OCI-LY1 (cell line): ENCODE measurements at regions not wholly inside any gene's neighbourhood (a gene's known extent, or its start where the extent isn't known, plus 50 kb on each side); places are given as distances from the start of the nearest gene placed in this dataset.

Source experiments
- H2AFZ ChIP-seq: fragments of 200-600 bp; sonication (generic), shearing (Covaris generic); 2 replicates; pipeline ENCODE4 v1.6.0; 2014; ENCODE audit warnings: antibody characterized with exemption, mild to moderate bottlenecking, low read length
- H3F3A ChIP-seq: fragments of 200-600 bp; sonication (generic), shearing (Covaris generic); 2 replicates; pipeline ENCODE4 v1.6.0; 2014; ENCODE audit warnings: mild to moderate bottlenecking, antibody characterized with exemption, low read length, moderate library complexity; ENCODE audit not compliant: insufficient read depth
- H3K27ac ChIP-seq: fragments of 200-600 bp; sonication (generic); 2 replicates; pipeline ENCODE4 v1.5.1; 2014; ENCODE audit warnings: low read length, mixed run types, mild to moderate bottlenecking, low read depth; ENCODE audit not compliant: poor library complexity, severe bottlenecking
- H3K27me3 ChIP-seq: fragments of 200-600 bp; sonication (generic); 2 replicates; pipeline ENCODE4 v1.6.0; 2014; ENCODE audit warnings: antibody characterized with exemption, mild to moderate bottlenecking, low read length, moderate library complexity; ENCODE audit not compliant: insufficient read depth
- H3K36me3 ChIP-seq: fragments of 200-600 bp; sonication (generic); 2 replicates; pipeline ENCODE4 v1.6.1; 2014; ENCODE audit warnings: mild to moderate bottlenecking, antibody characterized with exemption, low read length, moderate library complexity, mixed read lengths; ENCODE audit not compliant: insufficient read depth
- H3K4me1 ChIP-seq: fragments of 200-600 bp; sonication (generic); 2 replicates; pipeline ENCODE4 v1.5.1; 2014; ENCODE audit warnings: mild to moderate bottlenecking, low read length, moderate library complexity; ENCODE audit not compliant: insufficient read depth, severe bottlenecking
- H3K4me2 ChIP-seq: fragments of 200-600 bp; sonication (generic), shearing (Covaris generic); 2 replicates; pipeline ENCODE4 v1.6.1; 2014; ENCODE audit warnings: low read length
- H3K4me3 ChIP-seq: fragments of 200-600 bp; sonication (generic); 2 replicates; pipeline ENCODE4 v1.5.1; 2014; ENCODE audit warnings: low read length, low read depth, mild to moderate bottlenecking, mixed read lengths; ENCODE audit not compliant: poor library complexity, severe bottlenecking
- H3K79me2 ChIP-seq: fragments of 200-600 bp; shearing (Covaris generic); 2 replicates; pipeline ENCODE4 v1.6.1; 2016; ENCODE audit warnings: mixed run types, low read length, mixed read lengths; ENCODE audit not compliant: insufficient read depth
- H3K9ac ChIP-seq: fragments of 200-600 bp; sonication (generic), shearing (Covaris generic); 2 replicates; pipeline ENCODE4 v1.6.1; 2014; ENCODE audit warnings: mild to moderate bottlenecking, low read length, mixed read lengths
- H3K9me2 ChIP-seq: fragments of 200-600 bp; sonication (generic), shearing (Covaris generic); 2 replicates; pipeline ENCODE4 v1.6.1; 2014; ENCODE audit warnings: low read depth, mild to moderate bottlenecking, low read length, mixed read lengths
- H3K9me3 ChIP-seq: fragments of 200-600 bp; shearing (Covaris generic); 2 replicates; pipeline ENCODE4 v1.6.1; 2014; ENCODE audit warnings: low read length, mixed read lengths
- H4K20me1 ChIP-seq: fragments of 200-600 bp; sonication (generic), shearing (Covaris generic); 2 replicates; pipeline ENCODE4 v1.6.0; 2016; ENCODE audit warnings: mild to moderate bottlenecking, low read length; ENCODE audit not compliant: insufficient read depth
- EZH2 ChIP-seq: fragments of 200-600 bp; sonication (generic), shearing (Covaris generic); IDR thresholded peaks from 2 replicates; pipeline ENCODE4 v1.8.0; 2017; ENCODE audit warnings: borderline replicate concordance, mixed run types, mild to moderate bottlenecking, antibody characterized with exemption, low read length, moderate library complexity, mixed read lengths
- TF ChIP-seq, protein P1 (sequence below): fragments of 200-600 bp; sonication (generic), shearing (Covaris generic); IDR thresholded peaks from 2 replicates; pipeline ENCODE4 v1.5.1; 2017; ENCODE audit warnings: mild to moderate bottlenecking, antibody characterized with exemption, low read length, moderate library complexity, mixed read lengths

GRCh38 chr14:42869681-42870080, 1263.0 kb downstream of the LRFN5 start:
- Histone ChIP-seq H3K4me3 (no peak overlapping the region), H4K20me1 (no peaks in the 10 kb centered on the region), H3K9me3 (no peaks in the 10 kb centered on the region), H3K9me2 (no peaks in the 10 kb centered on the region), H3K36me3 (no peaks in the 10 kb centered on the region), H2AFZ (no peak overlapping the region), H3K4me2 (no peak overlapping the region), H3F3A (no peaks in the 10 kb centered on the region), H3K27me3 (no peaks in the 10 kb centered on the region), H3K27ac (no peak overlapping the region), H3K4me1 (no peaks in the 10 kb centered on the region), H3K9ac (no peak overlapping the region), H3K79me2 (no peaks in the 10 kb centered on the region)
- TF ChIP-seq, protein P1, sequence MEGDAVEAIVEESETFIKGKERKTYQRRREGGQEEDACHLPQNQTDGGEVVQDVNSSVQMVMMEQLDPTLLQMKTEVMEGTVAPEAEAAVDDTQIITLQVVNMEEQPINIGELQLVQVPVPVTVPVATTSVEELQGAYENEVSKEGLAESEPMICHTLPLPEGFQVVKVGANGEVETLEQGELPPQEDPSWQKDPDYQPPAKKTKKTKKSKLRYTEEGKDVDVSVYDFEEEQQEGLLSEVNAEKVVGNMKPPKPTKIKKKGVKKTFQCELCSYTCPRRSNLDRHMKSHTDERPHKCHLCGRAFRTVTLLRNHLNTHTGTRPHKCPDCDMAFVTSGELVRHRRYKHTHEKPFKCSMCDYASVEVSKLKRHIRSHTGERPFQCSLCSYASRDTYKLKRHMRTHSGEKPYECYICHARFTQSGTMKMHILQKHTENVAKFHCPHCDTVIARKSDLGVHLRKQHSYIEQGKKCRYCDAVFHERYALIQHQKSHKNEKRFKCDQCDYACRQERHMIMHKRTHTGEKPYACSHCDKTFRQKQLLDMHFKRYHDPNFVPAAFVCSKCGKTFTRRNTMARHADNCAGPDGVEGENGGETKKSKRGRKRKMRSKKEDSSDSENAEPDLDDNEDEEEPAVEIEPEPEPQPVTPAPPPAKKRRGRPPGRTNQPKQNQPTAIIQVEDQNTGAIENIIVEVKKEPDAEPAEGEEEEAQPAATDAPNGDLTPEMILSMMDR, result no peak
- TF ChIP-seq EZH2, result no peak

GRCh38 chr14:42862114-42862513, 1255.4 kb downstream of the LRFN5 start:
- TF ChIP-seq EZH2, result no peak
- TF ChIP-seq, protein P1, result no peak
- Histone ChIP-seq H3K27ac (no peak overlapping the region), H3K9ac (no peak overlapping the region), H3K4me1 (no peaks in the 10 kb centered on the region), H3K36me3 (no peaks in the 10 kb centered on the region), H4K20me1 (no peaks in the 10 kb centered on the region), H3K4me3 (no peak overlapping the region), H3K79me2 (no peaks in the 10 kb centered on the region), H3K9me3 (no peaks in the 10 kb centered on the region), H3K27me3 (no peaks in the 10 kb centered on the region), H2AFZ (no peak overlapping the region), H3K4me2 (no peak overlapping the region), H3K9me2 (no peaks in the 10 kb centered on the region), H3F3A (no peaks in the 10 kb centered on the region)

DNA sequence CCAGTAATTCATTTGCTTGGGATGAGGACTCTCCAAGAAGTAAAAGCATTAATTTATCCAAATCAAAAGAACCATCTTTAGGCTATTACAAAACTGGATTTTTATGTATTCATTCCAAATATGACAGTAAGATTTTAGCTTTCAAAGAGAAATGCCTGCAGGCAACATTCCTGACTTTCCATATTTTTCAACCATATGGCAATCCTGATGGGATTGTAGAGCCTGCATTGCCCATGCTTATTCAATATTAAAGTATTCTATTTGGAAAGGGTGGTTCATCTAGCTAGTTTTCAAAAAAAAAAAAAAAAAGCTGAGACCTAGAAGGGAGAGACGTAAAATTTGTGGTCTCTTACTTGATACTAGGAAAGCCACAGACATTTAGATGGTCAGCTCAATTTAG, 1253.7 kb downstream of the LRFN5 start:
- H3K9me3 ChIP-seq, result no peaks in the 10 kb centered on the region
- TF ChIP-seq, protein P1, result no peak
- TF ChIP-seq EZH2, result no peak
- no peak overlapping the region for H2AFZ ChIP-seq
- H3K27me3 ChIP-seq, result no peaks in the 10 kb centered on the region
- no peak overlapping the region for H3K9ac ChIP-seq
- H3K4me2 ChIP-seq, result no peak overlapping the region
- H3K79me2 ChIP-seq, result no peaks in the 10 kb centered on the region
- no peaks in the 10 kb centered on the region for H3K9me2 ChIP-seq
- no peaks in the 10 kb centered on the region for H4K20me1 ChIP-seq
- no peaks in the 10 kb centered on the region for H3F3A ChIP-seq
- H3K36me3 ChIP-seq, result no peaks in the 10 kb centered on the region
- H3K4me3 ChIP-seq, result no peak overlapping the region
- H3K4me1 ChIP-seq, result peaks cover 1% of the 10 kb centered on the region
- H3K27ac ChIP-seq, result no peak overlapping the region
